ENCODE measurements at regions not wholly inside any gene's neighbourhood (a gene's known extent, or its start where the extent isn't known, plus 50 kb on each side); places are given as distances from the start of the nearest gene placed in this dataset.
"Not testable (repeated sequence)": the region's sequence is repeated elsewhere in the genome, so short reads cannot be mapped to it uniquely, and the experiment has no call there.

DNA sequence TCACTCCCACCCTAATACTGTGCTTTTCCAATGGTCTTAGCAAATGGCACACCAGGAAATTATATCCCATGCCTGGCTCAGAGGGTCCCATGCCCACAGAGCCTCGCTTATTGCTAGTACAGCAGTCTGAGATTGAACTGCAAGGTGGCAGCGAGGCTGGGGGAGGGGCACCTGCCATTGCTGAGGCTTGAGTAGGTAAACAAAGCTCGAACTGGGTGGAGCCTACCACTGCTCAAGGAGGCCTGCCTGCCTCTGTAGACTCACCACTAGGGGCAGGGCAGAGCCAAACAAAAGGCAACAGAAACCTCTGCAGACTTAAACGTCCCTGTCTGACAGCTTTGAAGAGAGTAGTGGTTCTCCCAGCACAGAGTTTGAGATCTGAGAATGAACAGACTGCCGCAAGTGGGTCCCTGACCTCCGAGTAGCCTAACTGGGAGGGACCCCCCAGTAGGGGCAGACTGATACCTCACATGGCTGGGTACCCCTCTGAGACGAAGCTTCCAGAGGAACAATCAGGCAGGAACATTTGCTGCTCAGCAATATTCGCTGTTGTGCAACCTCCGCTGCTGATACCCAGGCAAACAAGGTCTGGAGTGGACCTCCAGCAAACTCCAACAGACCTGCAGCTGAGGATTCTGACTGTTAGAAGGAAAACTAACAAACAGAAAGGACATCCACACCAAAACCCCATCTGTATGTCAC lies 150.7 kb upstream of the FOXA2 start:
- not testable (repeated sequence) for DNase-seq (ENCODE audit: low spot score)

DNA sequence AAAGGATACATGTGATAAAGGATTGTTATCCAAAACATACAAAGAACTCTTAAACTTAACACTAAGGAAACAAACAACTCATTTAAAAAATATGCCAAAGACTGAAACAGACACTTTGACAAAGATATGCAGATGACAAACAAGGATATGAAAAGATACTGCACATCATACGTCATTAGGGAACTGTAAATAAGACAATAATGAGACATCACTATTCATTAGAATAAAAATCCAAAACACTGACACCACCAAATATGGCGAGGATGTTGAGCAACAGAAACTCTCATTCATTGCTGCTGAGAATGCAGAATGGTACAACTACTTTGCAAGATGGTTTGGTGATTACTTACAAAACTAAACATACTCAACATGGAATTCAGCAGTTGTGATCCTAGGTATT lies 156.5 kb upstream of the FOXA2 start:
- DNase-seq (ENCODE audit: low spot score) = no peak

DNA sequence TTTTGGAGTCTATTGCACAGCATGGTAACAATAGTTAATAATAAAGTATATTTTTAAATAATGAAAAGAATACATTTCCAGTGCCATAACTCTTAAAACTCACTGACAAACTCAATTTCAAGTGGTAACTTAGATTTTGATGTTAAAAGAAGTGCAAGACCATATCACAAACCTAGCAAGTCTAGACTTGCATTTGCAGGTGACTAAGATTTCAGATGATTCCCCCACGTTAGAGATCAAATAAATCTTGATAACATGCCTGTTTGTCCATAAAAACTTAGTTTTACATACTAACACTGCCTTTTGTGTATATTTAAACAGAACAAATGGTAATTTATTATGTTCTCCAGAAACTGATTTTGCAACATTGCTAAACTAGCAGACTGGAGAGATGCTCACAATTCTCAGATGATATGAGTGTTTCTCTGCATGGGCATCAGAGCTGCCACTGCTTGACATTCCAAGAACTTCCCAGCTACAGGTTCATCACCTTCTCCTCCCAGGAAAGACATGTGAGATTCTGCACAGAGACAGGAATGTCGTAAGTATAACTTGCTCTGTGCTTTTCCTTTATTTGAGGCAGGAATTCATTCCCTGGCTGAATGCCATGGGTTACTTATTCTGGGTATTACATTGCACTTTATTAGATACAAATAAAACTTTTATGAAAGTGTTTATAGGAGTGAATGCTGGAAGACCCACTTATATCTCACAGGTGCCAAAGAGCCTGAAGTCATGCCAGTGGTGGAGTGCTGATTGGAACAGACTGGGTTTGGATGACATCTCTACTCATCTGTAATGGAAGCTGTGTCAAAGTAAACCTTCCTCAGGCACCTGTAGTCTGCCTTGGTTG lies 160.2 kb upstream of the FOXA2 start:
- no peak for DNase-seq (ENCODE audit: low spot score)

DNA sequence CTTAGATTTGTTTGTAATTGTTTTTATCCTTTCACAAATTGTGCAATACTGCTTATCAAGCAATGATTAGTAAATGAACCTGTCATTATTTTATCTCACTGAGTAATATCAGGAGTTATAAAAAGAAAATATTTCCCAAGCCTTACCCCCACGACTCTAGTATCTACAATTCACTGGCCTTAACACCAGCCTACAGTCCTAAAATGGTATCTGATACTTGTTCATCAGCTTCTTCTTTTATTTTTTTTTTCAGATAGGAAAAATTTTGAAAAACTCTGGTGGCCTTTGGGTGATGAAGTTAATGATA lies 160.8 kb upstream of the FOXA2 start:
- DNase-seq (ENCODE audit: low spot score) = no peak

DNA sequence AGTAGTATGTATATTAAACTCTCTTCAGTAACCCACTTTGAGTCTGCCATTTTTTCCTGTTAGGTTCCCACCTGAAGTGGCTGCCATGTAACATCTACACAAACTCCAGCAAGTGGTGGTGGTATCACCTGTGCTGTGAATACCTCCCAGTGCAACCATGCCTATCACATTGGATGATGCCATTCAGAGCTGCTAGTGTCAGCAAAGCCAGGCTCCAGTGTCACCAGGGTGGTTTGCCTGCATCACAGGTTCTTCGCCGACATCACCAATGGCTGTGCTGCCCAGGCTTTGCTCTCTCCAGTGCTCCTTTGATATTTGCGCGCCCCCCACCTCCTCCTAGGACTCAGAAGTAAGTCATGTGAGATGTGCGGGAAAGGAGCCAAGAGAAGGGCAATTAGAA lies 162.6 kb upstream of the FOXA2 start:
- no peak for DNase-seq (ENCODE audit: low spot score)

DNA sequence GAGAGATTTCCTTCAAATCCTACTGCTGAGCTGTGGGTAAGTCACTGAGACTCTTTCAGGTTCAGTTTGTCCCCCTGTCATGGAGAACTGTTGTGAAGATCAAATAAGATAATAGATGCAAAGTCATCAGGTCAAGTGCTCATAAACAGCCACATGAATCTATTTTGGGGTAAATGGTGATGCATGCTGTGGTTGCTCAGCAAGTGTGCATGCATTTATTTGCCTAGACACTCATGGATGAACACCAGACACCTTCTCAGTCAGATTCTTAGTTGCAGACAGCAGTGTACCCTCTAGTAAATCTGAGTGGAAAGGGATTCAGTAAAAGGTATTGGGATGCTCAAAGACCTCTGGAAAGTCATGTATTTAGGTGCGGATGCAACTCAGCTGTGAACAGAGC lies 168.0 kb upstream of the FOXA2 start:
- no peak for DNase-seq (ENCODE audit: low spot score)

DNA sequence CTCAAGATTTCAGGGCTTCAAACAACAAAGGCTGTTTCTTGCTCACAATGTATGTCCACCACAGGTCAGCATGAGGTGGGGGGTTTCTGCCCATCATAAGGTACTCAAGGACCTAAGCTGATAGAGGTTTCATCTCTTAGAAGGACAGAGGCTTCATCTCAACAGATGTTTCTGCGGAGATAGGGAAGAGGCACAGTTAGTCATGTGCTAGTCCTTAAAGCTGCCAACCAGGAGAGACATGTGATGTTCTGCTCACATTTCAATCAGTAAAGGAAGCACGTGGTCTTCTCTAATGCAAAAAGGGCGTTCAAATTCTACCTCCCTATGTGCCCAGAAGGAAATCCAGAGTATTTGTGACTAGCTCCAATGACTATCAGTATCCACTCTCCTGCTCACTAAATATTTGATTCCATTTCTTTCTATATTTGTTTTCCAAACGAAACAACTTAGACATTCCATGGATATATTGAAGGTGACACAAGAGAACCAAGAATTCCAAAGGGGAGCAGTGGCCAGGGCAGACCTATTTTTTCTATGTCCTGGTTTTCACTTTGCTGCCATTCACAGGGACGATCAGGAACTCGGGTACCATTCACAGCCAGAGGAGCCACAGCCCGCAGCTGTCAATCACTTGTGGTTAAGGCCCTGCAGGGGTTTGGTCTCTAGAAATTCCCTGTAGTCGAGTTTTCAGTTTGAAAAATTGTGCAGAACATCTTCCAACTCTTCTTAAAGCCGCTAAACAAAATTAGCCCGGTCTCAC lies 173.2 kb upstream of the FOXA2 start:
- no peak for DNase-seq (ENCODE audit: low spot score)

DNA sequence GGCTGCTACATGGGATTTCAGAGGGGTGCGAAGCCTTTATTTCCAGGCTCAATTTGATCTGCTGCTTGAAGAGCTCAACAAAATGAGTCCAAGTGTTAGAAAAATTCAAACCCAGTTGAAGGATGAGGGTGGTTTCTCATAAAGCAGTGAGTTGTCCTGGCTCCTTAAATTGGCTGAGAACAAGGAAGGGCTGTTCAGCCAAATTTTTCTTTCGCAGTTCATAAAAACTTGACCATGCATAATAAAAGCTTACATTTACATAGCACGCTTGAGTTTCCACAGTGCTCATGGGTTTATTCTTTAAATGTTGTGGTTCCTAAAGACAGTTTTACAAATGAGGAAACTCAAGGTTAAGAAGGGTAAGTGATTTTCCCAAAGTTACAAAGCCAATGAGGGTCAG lies 174.4 kb upstream of the FOXA2 start:
- no peak for DNase-seq (ENCODE audit: low spot score)

DNA sequence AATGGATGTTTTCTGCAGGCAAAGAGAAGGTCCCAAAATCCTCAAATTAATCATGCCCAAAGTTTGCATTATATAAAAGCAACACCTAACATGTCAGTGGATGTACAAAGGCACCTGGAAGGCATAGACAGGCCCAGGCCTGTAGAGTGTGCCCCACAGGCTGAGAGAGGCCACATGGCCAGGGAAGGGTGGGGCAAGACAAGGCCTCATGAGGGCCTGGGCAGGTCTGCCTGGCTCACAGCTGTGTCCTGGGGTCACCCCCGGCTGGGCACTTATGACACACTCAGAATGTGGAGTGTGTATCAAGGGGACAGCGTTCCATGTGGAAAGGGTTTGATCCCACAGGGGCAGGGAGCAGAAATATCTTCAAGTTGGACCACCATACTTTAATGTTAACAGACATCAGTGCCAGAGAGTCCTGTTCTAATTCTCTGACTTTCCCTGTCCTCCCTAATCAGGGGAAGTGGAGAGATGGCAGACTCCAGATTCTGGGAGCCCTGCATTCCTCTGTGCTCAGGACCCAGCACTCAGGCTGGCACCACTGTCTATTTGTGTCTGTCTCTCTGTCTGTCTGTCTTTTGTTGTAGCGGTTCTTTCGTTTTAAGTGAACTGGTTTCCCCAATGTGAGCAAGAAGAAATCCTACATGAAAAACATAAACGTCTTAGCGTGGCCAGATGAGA lies 178.3 kb upstream of the FOXA2 start:
- no peak for DNase-seq (ENCODE audit: low spot score)

DNA sequence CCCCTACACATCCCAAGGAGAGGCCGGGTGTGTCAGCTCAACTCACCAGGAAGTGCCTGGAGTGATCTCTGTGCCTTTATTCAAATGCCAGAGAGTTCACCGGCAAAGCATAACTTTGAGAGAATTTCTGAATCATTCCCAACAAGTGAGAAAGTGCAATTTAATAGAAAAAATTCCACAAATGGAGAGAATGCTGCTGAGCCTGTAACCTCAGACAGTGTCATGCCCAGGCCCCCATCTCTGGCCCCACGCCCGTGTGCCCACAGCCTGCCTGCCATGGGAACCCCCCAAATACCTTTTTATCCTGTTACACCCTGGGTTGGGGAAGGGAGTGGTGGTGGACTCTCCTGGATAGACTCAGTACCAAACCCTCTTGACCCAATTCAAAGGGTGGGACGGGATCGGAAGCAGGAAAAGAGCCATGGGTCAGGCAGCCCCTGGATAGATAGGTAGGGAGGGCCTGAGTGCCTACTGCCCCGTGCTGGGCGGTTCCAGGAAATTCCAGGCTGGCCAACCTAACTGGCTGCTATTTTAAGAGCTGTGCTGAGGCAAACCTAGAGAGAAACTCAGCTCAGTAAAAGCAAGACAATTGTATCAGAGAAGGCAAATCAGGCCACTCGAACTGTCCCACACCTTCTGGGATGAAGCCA lies 179.0 kb upstream of the FOXA2 start:
- DNase-seq (ENCODE audit: low spot score) = no peak

DNA sequence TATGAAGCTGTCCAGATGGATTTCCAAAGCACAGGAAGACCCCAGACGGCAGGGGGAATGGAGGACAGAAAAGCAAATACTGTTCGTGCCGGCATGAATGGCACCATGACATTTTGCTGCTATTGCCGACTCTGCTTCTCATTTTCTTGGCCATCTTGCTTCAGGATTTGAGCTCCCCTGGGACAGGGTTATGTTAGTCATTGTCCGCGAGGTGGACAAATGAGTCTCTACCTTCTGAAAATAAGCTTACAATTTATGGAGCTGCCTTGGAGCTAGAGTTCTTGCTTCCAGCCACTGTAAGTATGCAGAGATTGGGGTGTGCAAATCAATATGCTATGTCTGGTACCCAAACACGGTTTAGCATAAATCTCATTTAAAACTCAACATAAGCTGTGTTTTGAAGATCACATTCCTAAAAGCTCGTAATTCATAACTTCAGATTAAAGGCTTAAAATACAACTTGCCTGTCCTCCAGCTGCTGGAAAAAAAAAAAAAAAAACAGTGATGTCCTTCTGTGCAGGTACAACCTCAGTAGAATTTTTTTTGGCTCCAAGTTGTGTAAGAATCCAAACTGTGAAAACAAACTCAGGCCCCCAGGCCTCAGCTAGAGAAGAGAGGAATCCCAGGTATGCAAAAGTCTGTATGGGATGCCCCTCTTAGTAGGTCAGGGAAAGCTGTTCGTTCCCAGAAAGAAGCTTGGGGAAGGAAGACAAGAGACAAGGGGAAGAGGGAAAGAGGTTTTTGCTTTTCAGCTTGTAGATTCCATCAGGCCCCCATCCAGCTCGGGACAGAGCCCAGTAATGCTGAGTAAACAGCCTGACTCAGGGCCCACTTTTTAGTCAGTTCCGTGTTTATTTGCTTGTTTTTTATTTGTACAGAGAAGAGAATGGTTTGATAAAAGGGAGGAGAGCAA lies 184.2 kb upstream of the FOXA2 start:
- DNase-seq (ENCODE audit: low spot score) = no peak

DNA sequence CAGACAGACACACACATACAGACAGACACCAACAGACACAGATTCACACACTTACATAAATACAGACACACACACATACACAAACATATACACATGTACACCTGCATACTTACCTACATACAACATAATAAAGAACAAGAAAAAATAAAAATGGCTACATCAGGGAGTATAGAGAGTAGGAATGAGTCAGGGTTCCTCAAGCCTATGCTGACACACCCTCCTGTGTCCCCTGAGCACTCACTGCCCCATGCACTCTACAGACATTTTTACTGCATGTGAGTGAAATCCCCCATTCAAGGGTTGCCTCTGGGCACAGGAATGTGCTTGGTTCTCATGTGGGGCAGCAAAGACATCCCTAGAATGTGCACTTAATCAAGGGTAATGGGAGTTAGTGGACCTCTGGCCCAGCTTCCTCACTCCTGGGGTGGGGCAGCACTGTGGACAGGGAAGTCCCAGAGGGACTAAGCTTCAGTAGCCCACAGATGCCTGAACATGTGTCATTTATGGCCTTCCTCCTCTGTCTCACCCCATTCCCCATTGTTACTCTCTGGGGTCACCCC lies 185.9 kb upstream of the FOXA2 start:
- no peak for DNase-seq (ENCODE audit: low spot score)

DNA sequence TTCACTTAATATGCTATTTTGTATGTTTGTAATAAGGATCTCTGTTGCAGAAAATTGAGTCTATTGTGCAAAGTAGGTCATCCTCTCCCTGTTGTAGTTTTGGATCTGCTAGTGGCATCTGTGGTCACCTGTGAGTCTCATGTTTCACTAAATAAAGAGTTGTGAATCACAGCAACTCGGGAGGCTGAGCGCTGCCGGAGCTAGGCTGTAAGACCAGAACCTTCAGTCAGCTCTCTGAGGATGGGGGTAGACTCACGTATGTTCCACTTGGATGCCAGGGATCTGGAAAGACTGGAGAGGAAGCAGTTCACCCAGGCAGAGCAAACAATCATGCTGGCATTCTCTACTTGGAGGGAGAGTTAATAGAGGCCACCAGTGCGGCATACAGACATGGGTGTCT lies 187.3 kb upstream of the FOXA2 start:
- no peak for DNase-seq (ENCODE audit: low spot score)

DNA sequence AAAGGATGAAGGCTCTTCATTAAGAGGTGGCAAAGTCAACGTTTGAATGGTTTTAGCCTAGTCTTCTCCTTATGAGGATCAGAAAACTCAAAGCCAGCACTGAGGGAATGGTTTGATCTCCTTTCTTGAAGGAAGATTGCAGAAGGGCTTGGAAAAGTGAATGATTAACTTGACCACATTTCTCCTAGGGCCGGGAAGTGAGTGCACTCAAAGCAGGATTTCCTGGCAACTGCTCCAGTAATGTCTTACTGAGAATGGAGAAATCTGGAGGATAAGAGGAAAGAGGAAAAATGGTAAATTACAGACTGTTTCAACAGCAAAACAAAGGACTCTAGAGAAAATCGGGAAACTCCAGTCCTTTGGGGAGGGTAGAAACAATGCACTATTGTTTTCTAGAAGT lies 189.0 kb upstream of the FOXA2 start:
- peak; percentile 13 for DNase-seq (ENCODE audit: low spot score)

DNA sequence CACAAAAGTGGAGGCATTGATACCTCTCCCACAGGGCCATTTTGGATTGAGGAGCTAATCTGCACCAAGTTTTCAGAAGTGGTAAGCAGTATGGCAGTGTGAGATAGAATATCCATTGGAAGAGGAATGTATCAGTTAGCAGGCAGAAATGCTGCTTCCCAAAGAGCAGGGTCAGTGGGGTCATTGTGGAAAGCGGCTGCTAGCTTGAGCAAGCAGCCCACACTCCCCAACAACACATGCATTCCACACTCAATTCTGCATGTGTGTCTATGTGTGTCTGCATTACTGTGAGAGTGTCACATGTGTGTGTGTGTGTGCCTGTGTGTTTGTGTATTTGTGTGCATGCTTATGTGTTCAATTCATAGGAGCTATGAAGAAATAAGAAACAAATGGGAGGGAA lies 190.9 kb upstream of the FOXA2 start:
- no peak for DNase-seq (ENCODE audit: low spot score)

DNA sequence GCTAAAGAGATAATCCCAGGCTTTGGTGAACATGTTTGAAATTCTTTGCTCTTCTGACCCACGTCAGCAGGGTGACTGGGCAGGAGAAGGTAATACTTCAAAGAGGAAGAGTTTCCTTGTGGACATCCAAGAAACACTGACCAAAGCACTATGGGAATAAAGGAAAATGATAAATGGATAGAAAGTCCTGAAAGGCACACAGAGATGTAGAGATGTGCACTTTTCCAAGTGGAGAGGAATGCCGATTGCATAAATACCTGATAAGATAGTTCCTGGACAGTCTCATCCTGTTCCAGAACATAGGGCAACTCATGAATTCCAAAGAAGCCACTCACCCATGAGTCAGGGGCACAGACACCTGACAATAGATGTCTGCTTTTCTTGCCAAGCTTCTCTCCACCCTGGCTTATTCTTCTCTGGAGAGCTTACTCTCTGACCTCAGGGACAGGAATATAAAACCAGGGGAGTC lies 191.3 kb upstream of the FOXA2 start:
- no peak for DNase-seq (ENCODE audit: low spot score)

DNA sequence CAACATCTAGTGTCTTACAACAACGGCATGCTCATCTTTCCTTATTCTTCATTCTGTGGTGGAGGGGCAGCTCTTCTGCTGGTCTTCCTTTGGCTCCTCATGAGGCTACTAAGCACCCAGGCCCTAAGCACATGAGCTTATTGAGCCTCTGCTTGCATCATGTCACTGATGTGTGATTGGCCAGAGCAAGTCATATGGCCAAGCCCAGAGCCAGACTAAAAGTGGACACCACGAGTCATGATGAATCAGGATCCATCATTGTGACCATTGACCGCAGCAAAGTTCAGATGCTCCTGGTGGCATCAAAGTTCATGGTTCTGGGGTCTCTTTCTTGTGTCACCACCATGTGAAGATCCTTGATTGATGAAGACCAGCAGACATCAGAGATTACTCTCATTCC lies 192.0 kb upstream of the FOXA2 start:
- no peak for DNase-seq (ENCODE audit: low spot score)

DNA sequence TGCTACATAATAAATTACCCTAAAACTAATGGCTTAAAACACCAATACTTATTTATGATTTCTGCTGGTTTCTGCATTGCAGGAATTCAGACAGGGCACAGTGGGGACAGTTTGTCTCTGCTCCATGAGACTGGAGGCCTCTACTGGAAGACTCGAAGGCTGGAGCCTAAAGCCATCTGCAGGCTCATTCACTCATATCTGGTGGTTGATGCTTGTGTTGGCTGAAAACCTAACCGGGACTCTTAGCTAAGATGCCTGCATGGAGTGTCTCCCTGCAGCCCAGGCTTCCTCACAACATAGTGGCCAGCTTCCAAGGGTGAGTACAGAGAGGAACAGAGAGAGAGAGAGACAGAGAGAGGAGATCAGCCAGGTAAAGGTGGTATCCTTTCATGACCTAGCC lies 195.5 kb upstream of the FOXA2 start:
- DNase-seq (ENCODE audit: low spot score) = no peak

DNA sequence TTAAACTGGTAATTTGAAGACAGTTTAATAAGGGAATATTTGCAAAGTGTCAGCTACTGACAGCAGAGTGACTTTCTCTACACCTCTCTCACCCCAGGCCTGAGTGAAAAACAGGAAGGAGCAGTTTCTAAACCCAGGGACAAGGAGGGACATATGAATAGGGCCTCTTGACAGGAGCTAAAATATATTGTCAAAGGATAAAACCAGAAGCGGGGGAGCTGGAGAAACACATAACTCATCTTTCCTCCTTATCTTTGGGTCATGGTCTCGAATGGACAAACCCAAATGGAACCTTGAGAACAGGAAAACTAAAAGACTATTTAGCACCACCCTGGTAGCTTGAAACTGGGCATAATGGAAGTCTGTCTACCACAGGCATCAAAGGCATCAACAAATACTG lies 197.5 kb upstream of the FOXA2 start:
- DNase-seq (ENCODE audit: low spot score) = no peak

DNA sequence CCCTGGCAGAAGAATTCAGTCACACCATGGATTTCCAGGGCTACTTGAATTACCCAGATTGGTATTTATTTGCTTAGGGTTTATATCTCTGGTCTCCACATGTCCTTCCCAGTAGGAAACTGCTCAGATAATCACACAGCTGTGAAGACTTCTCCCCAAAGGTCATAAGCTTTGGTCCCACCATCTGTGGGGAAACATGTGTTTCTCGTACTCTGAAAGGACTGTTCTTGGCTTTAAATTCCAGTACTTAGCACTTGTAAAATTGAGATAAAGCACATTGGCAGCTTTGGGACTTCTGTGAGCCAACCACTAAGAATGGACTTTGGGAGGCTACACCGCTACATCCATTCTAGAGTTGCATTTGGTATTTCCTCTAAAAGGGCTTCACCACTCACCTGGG lies 205.3 kb upstream of the FOXA2 start:
- no peak for DNase-seq (ENCODE audit: low spot score)

DNA sequence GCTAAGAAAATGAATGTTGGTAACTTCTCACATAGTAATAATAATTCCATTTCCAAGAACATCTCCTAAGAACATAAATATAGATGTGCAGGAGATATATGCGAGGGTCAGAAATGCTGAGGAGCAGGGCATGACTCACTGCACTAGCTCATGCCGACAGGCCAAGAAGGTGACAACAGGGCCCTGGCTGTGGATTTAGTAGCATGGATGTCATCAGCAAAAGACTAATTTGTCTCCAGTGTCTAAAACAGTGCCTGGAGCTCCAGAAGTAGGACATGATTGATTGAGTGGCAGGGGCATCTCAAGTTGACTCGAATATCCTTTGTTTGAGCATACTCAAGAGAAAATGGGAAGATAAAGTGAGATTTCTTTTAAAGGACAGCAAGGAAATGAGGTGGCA lies 207.0 kb upstream of the FOXA2 start:
- no peak for DNase-seq (ENCODE audit: low spot score)

Measured in pons (tissue), 1 donor.